NCI-H345 treated with DMSO at 0.1 percent for 48 hours (cell line): ENCODE measurements at regions not wholly inside any gene's neighbourhood (a gene's known extent, or its start where the extent isn't known, plus 50 kb on each side); places are given as distances from the start of the nearest gene placed in this dataset.
A peak's percentile ranks its signal among the peaks of the same experiment; 100 is the strongest.

Experiments used
- DNase-seq: peaks from one replicate; lab custom pipeline; 2025; ENCODE audit not compliant: unreplicated experiment; lab: John Stamatoyannopoulos, UW

- DNase-seq = peak; percentile 32
Measured at GRCh38 chr20:39264506-39265172, 302.5 kb downstream of the DHX35 start.

DNA sequence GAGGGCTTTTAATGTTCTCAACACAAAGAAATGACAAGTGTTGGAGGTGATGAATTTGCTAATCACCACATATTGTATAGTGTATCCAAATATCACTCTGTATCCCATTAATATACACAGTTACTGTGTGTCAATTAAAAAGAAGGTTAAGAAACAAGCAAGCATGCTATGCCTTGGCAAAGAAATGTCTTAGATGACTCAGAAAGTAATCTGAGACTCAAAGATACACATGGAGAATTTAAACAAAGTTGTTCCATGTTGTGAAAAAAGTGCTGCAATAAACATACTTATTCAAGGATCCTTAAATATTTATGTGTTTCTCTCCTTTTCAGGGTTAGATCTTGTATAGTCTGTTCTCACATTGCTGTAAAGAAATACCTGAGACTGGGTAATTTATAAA is 300.9 kb downstream of the DHX35 start:
- no peak for DNase-seq

DNA sequence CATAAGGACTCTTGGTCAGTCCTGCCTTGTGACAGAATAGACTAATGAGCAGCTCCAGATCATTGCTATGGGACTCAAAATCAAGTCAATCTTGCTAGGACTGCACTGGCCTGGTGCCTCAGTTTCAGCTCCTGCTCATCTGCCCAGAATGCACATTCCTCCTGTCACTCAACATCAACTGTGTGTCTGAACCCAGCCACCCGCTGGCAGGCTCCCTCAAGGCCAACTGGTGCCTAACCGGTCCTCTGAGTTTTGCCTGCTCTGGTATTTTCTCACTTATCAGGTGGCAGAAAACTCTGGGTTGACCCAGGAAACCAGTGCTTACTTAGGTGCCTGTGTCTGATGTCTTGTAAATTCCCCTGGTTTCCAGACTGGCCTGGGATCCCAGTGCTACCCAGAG is 297.7 kb downstream of the DHX35 start:
- DNase-seq = no peak

DNA sequence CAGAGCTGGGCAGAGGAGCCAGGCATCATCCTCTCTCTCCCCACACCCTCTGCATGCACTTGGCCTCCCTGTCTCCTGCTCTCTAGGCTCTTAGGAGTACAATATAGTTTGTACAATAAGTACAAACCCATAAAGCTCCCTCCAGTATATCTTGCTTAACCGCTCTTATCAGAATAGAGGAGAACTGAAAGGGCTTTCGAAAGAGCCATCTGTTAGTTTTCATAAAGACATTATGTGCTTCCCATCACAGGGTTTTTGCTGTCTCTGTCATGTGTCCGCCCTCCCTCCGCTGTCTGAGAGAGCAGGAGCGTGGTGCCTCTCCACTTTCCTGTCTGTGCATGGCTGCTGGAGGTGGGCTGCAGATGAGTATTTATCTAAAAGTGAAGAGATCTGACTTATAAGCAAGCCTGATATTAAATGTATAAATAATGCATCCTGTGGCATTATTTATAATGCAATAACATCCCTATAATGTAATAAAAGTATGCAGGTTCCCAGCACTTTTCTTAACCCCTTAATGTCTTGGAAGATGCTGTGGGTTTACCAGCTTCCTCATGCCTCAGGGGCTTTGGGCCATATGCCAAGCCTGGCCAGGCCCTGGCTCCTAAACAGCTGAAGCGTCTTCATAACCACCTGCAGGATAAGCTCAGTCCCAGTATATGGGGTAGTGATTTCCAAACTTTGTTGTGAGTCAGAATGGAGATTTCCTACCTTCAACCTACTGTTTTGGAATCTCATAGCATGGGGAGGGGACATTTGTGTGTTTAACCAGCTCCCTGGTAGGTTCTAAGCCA is 297.1 kb downstream of the DHX35 start:
- DNase-seq = no peak

DNA sequence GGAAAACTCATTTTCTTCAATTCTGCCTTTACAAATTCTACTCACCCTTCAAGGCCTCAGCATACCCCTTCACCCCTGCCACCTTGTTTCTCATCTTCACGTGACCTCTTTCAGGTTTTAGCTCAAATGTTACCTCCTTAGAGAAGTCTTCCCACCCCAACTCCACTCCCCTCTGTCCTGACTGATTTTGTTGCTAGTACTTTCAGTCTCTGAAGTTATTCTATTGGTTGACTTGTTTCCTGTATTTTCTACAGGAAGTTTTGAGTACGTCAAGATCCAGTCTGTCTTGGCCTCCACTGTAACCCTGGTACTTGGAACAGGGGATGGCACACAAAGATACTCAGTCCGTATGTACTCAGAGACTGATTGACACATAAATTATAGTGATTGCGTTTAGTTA is 296.1 kb downstream of the DHX35 start:
- no peak for DNase-seq

DNA sequence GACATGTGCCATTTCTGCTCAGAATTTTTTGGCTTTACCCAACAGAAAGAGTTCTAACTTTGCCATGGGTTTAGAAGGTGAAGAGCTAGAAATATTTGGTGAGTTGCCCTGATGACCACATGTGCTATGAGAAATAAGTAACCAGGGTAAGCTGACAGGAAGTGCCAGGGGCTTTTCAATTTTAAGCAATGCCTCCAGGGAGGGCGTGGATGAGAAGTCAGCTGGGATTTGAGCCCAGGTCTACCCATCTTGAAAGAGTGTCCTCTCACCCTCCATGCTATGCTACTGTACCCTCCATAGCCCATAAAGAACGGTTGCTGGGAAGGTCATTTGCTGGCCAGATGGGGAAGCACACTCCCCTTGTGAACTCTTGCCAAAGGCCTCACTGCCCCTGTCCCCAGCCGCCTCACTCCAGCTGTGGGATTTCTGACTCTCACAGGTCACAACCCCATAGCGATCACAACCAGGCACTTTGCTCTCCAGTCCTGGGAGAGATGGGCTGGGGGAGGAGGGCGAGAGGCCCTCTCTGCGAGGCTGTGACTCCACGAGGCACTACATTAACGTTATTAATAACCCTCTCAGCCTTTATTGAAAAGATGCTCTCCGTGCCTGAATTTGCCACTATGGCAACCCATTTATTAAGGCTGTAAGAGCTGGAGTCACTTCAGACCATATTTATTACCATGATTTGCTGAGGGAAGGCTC is 291.1 kb downstream of the DHX35 start:
- DNase-seq = no peak

DNA sequence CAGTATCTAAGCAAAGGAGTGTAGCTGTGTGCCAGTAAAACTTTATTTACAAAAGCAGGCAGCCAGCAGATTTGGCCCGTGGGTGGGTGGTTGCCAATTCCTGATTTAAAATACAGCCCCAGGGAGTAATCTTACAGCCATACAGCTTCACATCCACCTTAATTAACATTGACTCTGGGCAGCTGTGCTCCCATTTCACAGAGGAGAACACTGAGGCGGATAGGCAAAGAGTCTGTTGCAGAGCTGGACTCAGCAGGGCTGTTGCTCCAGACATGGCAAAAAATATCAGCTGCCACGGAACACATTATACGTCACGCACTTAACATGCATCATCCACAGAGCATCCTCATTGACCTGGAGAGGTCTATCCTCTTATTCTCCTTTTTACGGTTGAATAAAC is 289.9 kb downstream of the DHX35 start:
- DNase-seq = no peak

DNA sequence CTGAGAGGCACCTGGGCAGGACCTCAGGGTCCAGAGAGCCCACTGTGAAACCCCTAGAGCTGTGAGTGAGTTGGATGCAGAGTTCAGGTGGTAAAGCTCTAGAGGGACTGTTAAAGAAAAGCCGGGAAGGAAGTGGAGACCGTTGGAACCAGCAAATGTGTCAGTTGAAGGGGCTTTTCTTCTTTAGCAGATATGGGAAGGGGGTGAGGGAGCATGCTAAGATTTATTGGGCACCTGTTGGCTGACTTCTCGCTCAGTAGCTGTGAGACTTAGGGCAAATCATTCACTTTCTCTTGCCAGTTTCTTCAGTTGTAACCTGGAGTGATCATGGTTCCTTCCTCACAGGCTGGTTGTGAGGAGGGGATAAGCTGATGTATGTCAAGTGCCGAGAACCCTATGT is 287.7 kb downstream of the DHX35 start:
- no peak for DNase-seq

DNA sequence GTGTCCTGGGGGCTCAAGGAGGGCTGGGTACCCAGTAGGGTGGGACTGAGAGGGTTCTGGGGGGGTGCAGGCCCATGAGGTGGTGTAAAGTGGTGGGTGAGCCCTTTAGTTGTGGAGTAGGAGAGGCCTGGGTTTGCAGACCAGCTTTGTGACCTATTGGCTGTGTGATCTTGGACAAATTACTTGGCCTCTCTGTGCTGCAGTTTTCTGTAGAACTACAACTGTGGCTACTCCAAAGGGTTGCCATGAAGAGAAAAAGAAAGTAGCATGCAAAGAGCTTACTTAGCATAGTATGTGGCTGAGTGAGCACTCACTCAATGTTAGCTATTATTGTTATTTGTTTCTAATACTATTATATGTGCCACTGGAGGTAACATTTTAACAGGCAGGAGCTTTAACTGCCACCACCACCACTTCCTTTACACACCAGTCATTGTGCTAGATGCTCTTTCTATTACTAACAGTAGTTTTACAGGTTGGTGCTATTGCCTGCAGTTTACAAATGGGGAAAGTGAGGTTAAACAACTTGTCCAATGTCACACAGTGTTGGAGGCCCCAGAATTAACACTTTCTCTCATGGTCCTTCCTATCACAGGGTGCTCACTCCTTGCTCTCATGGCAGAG is 286.8 kb downstream of the DHX35 start:
- DNase-seq = no peak

DNA sequence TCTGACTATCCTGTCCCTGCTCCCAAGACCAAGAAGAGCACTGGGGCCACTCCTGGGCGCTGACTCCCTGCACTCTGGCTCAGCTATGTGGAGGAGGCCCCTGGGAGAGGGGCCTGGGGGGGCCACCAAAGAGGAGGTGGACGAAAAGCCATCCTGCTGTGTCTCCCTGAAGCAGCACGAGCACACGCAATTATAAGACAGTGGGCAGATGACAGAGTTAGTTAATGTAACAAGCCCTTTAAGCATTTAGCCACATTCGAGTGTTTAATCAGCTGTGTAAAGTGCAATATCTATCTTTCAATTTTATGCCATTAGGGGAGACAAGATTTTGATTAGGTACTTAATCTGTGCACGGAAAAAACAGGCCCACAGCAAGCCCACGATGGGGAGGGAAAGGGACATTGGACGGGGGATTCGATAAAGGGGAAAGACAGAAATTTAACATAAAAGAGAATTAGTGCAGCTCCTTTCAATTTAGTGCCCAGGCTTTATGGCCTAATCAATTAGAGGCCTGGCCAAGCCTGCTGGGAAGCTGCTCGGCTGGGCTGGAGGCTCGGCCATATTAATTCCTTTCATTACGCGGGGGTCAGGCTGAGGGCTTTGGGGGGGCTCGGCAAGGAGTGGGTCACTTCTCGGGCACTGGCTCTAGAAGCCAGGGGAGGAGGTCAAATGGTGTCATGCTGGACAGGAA is 286.2 kb downstream of the DHX35 start:
- DNase-seq = no peak

DNA sequence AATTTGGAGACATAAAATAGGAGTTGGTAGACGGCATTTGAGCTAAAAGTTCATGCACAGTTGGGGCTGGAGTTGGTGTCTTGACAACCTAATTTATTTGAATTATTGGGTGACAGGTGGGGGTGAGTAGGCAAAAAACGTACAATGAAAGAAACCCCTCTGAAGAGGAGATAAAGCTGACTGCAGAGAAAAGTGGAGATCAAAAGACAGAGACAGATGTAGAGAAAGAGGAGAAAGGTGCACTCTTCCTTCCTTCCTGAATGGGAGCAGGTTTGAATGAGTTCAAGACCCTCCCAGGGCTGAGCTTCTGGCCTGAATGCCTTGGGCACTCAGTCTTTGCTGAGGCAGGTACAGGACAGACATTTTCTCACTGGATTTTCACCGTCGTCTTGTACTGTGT is 284.3 kb downstream of the DHX35 start:
- no peak for DNase-seq

DNA sequence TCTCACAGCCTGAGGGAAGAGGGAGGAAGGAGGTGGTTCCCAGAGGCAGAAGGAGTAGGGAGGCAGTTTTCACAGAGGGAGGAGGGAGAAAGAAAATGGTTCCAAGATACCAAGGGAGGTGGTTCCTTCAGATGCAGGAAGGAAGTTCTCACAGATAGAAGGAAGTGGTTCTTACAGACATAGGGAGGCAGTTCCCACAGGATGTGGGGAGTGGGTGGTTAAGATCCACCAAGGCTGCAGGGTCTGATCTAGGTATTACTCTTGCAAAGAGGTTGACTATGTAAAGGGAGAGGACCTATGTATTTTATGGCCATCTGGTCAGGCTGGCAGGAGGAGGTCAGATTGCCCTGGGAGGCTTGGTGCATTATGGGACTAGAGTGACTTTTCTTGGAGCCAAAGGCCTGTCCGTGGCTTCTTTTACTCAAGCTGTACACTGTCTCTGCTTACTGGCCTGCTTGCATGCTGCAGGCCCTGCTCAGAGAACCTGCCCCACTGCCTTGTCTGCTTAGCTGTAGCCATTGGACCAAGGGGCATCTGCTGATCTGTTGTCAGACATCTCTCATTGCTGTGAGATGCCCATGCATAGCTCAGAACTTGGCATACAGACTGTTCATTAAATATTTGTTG is 283.7 kb downstream of the DHX35 start:
- no peak for DNase-seq

GRCh38 chr20:39243962-39244361 is 281.8 kb downstream of the DHX35 start:
- no peak for DNase-seq

DNA sequence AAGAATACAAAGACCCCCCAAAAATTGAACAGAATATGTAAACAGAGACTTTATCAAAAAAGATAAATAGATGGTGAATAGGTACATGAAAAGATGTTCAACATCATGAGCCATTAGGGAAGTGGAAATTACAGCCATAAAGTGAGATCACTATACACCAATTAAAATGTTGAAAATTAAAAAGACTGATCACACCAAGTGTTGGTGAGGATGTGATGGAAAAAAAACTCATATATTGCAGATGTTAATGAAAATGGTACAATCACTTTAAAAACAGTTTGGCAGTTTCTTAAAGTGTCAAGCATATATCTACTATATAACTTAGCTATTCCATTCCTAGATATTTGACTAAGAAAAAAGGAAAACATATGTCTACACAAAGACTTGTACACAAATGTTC is 280.5 kb downstream of the DHX35 start:
- DNase-seq = no peak

- no peak for DNase-seq
Measured at GRCh38 chr20:39234520-39235095, 272.5 kb downstream of the DHX35 start.

DNA sequence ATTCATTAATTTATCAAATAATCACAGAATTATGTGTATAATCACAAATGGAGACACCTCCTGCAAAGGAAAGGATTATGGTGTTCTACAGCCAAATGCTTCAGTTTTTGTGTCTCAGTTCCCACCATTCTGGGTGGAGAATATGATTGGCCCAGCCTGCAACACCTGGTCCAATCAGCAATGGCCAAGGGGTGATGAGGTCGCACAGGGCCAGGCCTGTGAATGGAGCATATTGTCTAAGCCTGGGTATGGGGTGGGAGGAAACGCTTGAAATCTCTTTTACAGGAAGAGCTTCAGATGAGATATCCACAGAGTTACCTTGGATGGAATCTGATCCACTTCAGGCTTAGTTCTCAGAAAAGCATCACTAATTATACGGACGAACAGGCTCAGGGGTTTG is 271.6 kb downstream of the DHX35 start:
- DNase-seq = no peak

GRCh38 chr20:39227416-39227815 is 265.3 kb downstream of the DHX35 start:
- DNase-seq = no peak

DNA sequence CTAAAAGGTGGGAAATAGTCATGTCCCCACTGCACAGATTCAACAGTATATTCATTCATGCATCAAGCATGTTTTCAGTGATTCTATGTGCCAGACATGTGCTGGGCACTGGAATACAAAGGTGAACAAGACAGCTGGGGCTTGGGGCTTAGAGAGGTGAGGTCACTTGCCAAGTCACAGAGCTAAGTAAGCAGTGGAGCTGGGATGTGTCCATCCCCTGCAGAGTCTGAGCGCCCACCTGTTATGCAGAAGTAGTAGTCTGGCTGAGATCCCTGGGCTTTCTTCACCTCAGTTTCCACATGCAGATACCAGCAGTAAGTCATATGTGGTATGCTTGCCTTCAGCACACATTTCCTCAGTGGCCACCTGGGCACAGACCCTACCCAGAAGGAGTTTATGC is 263.8 kb downstream of the DHX35 start:
- no peak for DNase-seq

DNA sequence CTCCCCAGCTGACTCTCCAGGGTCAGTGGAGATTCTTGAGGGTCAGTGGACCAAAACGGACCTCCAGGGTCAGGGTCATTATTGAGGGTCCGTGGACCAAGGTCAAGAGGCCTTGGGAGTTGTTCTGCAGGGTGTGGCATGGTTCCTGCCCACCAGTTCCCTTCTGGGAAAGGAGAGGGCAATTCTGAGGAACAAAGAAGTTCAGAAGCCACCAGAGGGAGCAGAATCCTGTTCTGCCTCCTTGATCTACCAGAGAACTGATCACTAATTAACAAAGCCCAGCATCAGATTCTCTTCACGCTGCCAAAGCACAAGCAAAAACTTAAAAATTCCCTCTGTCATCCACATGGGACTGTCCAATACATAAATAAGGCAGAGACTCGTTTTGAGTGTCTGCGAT is 263.4 kb downstream of the DHX35 start:
- DNase-seq = no peak

- no peak for DNase-seq
Measured at GRCh38 chr20:39222101-39222500, 260.0 kb downstream of the DHX35 start.
